Fibroblast of lung (primary cell): ENCODE measurements at regions not wholly inside any gene's neighbourhood (a gene's known extent, or its start where the extent isn't known, plus 50 kb on each side); places are given as distances from the start of the nearest gene placed in this dataset.

Experiments
- DNase-seq, 2 donors: peaks; one replicate each; pipeline versions ENCODE4 v3.0.0 to v3.0.0-alpha.2; 2010; ENCODE audit warnings: low read depth in 2 of 2
- H2AFZ ChIP-seq: 2 replicates; pipeline ENCODE4 v1.5.1; 2012; ENCODE audit warnings: low read length, control low read depth, inconsistent platforms
- H3K27ac ChIP-seq: 2 replicates; pipeline ENCODE4 v1.5.1; 2011; ENCODE audit warnings: low read length, control low read depth; ENCODE audit not compliant: insufficient read depth
- H3K27me3 ChIP-seq: 2 replicates; pipeline ENCODE4 v1.5.1; 2011; ENCODE audit warnings: mild to moderate bottlenecking, low read length; ENCODE audit not compliant: control insufficient read depth, insufficient read depth
- H3K36me3 ChIP-seq: 2 replicates; pipeline ENCODE4 v1.5.1; 2011; ENCODE audit warnings: low read length; ENCODE audit not compliant: control insufficient read depth, insufficient read depth
- H3K4me1 ChIP-seq: 2 replicates; pipeline ENCODE4 v1.5.1; 2011; ENCODE audit warnings: low read length; ENCODE audit not compliant: control insufficient read depth, insufficient read depth; ENCODE audit errors: extremely low read depth
- H3K4me2 ChIP-seq: 2 replicates; pipeline ENCODE4 v1.5.1; 2011; ENCODE audit warnings: low read length, control low read depth; ENCODE audit not compliant: insufficient read depth; ENCODE audit errors: extremely low read depth
- H3K4me3 ChIP-seq, 4 experiments: fragments of 200-600 bp in 1 of 4; sonication (generic) in 1 of 4; replicated peaks in 1 of 4; 2 replicates each; pipeline ENCODE4 v1.5.1; 2011 to 2016; ENCODE audit warnings: low read length in 4 of 4, low read depth in 3 of 4, mild to moderate bottlenecking in 3 of 4, control low read depth in 2 of 4, inconsistent platforms in 1 of 4, mixed read lengths in 1 of 4; ENCODE audit not compliant: insufficient read depth in 1 of 4; ENCODE audit errors: control extremely low read depth in 1 of 4
- H3K79me2 ChIP-seq: 2 replicates; pipeline ENCODE4 v1.5.1; 2012; ENCODE audit warnings: mild to moderate bottlenecking, low read length, inconsistent platforms; ENCODE audit not compliant: control insufficient read depth, insufficient read depth
- H3K9ac ChIP-seq: 2 replicates; pipeline ENCODE4 v1.5.1; 2011; ENCODE audit warnings: mild to moderate bottlenecking, low read length, control low read depth; ENCODE audit not compliant: insufficient read depth
- H3K9me3 ChIP-seq: 2 replicates; pipeline ENCODE4 v1.5.1; 2012; ENCODE audit warnings: low read depth, low read length; ENCODE audit not compliant: control insufficient read depth, insufficient read depth
- H4K20me1 ChIP-seq: 2 replicates; pipeline ENCODE4 v1.5.1; 2011; ENCODE audit warnings: low read length; ENCODE audit not compliant: control insufficient read depth, insufficient read depth; ENCODE audit errors: extremely low read depth
- CTCF ChIP-seq, 2 donors: IDR thresholded peaks in 1 of 2; conservative IDR thresholded peaks in 1 of 2; 1 replicate in 1 of 2; 2 replicates in 1 of 2; pipeline ENCODE4 v1.5.1; 2011 to 2012; ENCODE audit warnings: low read length in 2 of 2, control low read depth in 1 of 2, inconsistent platforms in 1 of 2, low read depth in 1 of 2, mild to moderate bottlenecking in 1 of 2
- EZH2 ChIP-seq: IDR thresholded peaks from 2 replicates; pipeline ENCODE4 v1.5.1; 2012; ENCODE audit warnings: low read length, control low read depth, mild to moderate bottlenecking; ENCODE audit errors: missing control alignments

GRCh38 chr20:10842116-10842515 lies 168.3 kb upstream of the JAG1 start:
- peak in 1 of 2 donors; percentile 65 for DNase-seq
- TF ChIP-seq CTCF (conservative IDR thresholded peaks at IDR 0.05 in 1 of 2, IDR thresholded peaks at IDR 0.05 in 1 of 2; ENCODE audit: low read depth in 1 of 2, low read length in 2 of 2) (no peak), EZH2 (no peak)

GRCh38 chr20:10843146-10843711 lies 169.4 kb upstream of the JAG1 start:
- no peaks in the 10 kb centered on the region for H3K9me3 ChIP-seq
- no peaks in the 10 kb centered on the region for H3K36me3 ChIP-seq
- H3K4me2 ChIP-seq, result no peak overlapping the region
- H3K27me3 ChIP-seq, result no peaks in the 10 kb centered on the region
- no peak overlapping the region for H2AFZ ChIP-seq
- H3K4me1 ChIP-seq, result no peaks in the 10 kb centered on the region
- no peak overlapping the region for H3K9ac ChIP-seq
- TF ChIP-seq EZH2 (no peak), CTCF (conservative IDR thresholded peaks at IDR 0.05 in 1 of 2, IDR thresholded peaks at IDR 0.05 in 1 of 2; ENCODE audit: low read depth in 1 of 2, low read length in 2 of 2) (no peak)
- DNase-seq, result peak in 1 of 2 donors; percentile 62
- no peak overlapping the region for H3K4me3 ChIP-seq
- H3K27ac ChIP-seq, result no peak overlapping the region
- H3K79me2 ChIP-seq, result no peaks in the 10 kb centered on the region
- no peaks in the 10 kb centered on the region for H4K20me1 ChIP-seq

More at GRCh38 chr20:10842116-10842515, 168.3 kb upstream of the JAG1 start:
- Histone ChIP-seq H3K79me2 (no peaks in the 10 kb centered on the region), H3K4me2 (no peak overlapping the region), H3K9me3 (no peaks in the 10 kb centered on the region), H2AFZ (no peak overlapping the region), H3K27ac (no peak overlapping the region), H3K4me3 (no peak overlapping the region), H3K36me3 (no peaks in the 10 kb centered on the region), H3K4me1 (no peaks in the 10 kb centered on the region), H4K20me1 (no peaks in the 10 kb centered on the region), H3K9ac (no peak overlapping the region), H3K27me3 (peaks cover 2% of the 10 kb centered on the region)

DNA sequence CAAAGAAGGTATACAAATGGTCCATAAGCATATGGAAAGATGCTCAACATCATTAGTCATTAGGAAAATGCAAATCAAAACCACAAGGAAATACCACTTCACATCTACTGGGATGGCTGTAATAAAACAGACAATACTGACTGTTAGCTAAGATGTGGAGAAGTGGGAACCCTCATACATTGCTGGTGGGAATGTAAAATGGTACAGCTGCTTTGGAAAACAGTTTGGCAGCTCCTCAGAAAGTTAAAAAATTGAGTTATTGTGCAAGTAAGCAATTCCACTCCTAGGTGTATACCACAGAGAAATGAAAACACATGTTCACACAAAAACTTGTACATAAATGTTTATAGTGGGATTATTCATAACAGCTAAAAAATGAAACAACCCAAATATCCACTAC lies 173.0 kb upstream of the JAG1 start:
- DNase-seq, result peak; percentile 17 to 42
- no peak overlapping the region for H3K9ac ChIP-seq
- no peak for TF ChIP-seq EZH2
- TF ChIP-seq CTCF (conservative IDR thresholded peaks at IDR 0.05 in 1 of 2, IDR thresholded peaks at IDR 0.05 in 1 of 2; ENCODE audit: low read depth in 1 of 2, low read length in 2 of 2), result no peak

More for the DNA sequence above, 173.0 kb upstream of the JAG1 start:
- H3K4me1 ChIP-seq, result no peaks in the 10 kb centered on the region
- no peaks in the 10 kb centered on the region for H3K9me3 ChIP-seq
- no peak overlapping the region for H3K4me3 ChIP-seq
- no peaks in the 10 kb centered on the region for H3K36me3 ChIP-seq
- no peak overlapping the region for H3K4me2 ChIP-seq
- H2AFZ ChIP-seq, result no peak overlapping the region
- no peak overlapping the region for H3K27ac ChIP-seq
- no peaks in the 10 kb centered on the region for H3K79me2 ChIP-seq
- no peaks in the 10 kb centered on the region for H4K20me1 ChIP-seq
- no peaks in the 10 kb centered on the region for H3K27me3 ChIP-seq
